Endothelial cell of umbilical vein (primary cell): ENCODE measurements at regions not wholly inside any gene's neighbourhood (a gene's known extent, or its start where the extent isn't known, plus 50 kb on each side); places are given as distances from the start of the nearest gene placed in this dataset.

Experiments used
- CTCF ChIP-seq, 2 donors: IDR thresholded peaks; 1 replicate in 1 of 2; 2 replicates in 1 of 2; pipeline ENCODE4 v1.5.1; 2011; ENCODE audit warnings: low read length in 2 of 2, mild to moderate bottlenecking in 2 of 2, moderate library complexity in 2 of 2, control low read depth in 1 of 2, inconsistent platforms in 1 of 2, low read depth in 1 of 2; ENCODE audit not compliant: insufficient read depth in 1 of 2; ENCODE audit errors: extremely low read depth in 1 of 2
- EZH2 ChIP-seq: IDR thresholded peaks from 2 replicates; pipeline ENCODE4 v1.6.1; 2012; ENCODE audit warnings: borderline replicate concordance, low read depth, mild to moderate bottlenecking, moderate library complexity, low read length, inconsistent platforms; ENCODE audit not compliant: severe bottlenecking
- FOS ChIP-seq: IDR thresholded peaks from 2 replicates; pipeline ENCODE4 v1.6.1; 2011; ENCODE audit warnings: mild to moderate bottlenecking, low read length, moderate library complexity, borderline replicate concordance; ENCODE audit not compliant: insufficient read depth
- GATA2 ChIP-seq: IDR thresholded peaks from 2 replicates; pipeline ENCODE4 v1.7.0; 2011; ENCODE audit warnings: low read depth, mild to moderate bottlenecking, moderate library complexity, mixed read lengths, low read length; ENCODE audit not compliant: insufficient read length, insufficient read depth
- MAX ChIP-seq: IDR thresholded peaks from 2 replicates; pipeline ENCODE4 v1.6.1; 2011; ENCODE audit not compliant: insufficient read depth, insufficient read length
- POLR2A ChIP-seq: IDR thresholded peaks from 2 replicates; pipeline ENCODE4 v1.6.1; 2012; ENCODE audit warnings: low read depth, mild to moderate bottlenecking, control low read depth, low read length
- POLR2AphosphoS5 ChIP-seq: IDR thresholded peaks from 2 replicates; pipeline ENCODE4 v1.6.1; 2012; ENCODE audit warnings: low read depth, mild to moderate bottlenecking, control low read depth, low read length, moderate library complexity; ENCODE audit not compliant: insufficient read depth

DNA sequence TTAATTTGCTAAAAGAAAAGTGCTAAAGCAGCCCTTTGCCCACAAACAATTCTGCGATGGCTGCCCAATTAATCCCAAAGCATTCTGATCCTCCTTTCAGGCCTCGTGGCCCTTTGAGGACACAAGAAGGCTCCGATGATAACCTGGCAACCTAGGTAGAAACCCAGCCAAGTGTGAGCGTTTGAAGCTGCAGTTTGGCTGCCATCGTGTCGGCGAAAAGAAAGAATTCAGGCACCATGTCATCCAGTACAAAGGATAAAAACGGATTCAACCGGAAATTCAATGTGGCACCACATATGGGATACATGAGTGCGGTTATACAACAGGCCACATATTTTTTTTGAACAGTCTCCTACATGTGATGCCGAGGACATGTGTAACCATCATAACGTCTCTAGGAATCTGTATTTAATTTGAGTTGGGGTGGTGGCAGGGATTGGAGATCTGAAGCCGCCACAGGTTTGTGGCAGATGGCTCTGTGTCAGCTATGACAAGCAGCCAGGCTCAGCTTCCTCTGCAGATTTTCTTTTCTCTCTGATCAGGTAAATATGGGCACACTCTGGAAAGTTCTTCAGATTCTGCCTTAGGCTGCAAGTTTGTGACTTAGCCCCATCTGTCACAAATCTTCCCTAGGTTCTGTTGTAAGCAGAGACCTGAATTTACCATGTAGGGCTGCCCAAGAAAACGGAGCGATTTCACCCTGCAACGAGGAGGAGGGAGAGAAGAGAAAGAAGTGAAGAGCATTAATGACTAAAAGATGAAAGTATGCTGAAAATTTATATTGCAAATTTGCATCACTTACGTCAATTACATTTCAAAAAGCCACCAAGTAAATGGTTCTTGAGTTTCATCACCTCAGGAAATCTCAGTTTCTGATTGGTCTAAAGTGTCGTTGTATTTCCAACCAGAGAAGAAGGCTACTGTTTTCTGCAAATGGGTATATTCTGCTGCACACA, 573.2 kb downstream of the ZEB2 start:
- TF ChIP-seq CTCF (IDR thresholded peaks at IDR 0.05; ENCODE audit: extremely low read depth in 1 of 2, insufficient read depth in 1 of 2, low read depth in 1 of 2, low read length in 2 of 2) (no peak), FOS (no peak), EZH2 (no peak), POLR2AphosphoS5 (no peak), POLR2A (no peak), MAX (no peak), GATA2 (no peak)
